Nucleus accumbens (tissue), 56 donors: ENCODE measurements at regions not wholly inside any gene's neighbourhood (a gene's known extent, or its start where the extent isn't known, plus 50 kb on each side); places are given as distances from the start of the nearest gene placed in this dataset.

Source experiments
- DNase-seq, 56 donors: peaks; one replicate each; lab custom pipeline; 2025; lab: John Stamatoyannopoulos, UW

DNA sequence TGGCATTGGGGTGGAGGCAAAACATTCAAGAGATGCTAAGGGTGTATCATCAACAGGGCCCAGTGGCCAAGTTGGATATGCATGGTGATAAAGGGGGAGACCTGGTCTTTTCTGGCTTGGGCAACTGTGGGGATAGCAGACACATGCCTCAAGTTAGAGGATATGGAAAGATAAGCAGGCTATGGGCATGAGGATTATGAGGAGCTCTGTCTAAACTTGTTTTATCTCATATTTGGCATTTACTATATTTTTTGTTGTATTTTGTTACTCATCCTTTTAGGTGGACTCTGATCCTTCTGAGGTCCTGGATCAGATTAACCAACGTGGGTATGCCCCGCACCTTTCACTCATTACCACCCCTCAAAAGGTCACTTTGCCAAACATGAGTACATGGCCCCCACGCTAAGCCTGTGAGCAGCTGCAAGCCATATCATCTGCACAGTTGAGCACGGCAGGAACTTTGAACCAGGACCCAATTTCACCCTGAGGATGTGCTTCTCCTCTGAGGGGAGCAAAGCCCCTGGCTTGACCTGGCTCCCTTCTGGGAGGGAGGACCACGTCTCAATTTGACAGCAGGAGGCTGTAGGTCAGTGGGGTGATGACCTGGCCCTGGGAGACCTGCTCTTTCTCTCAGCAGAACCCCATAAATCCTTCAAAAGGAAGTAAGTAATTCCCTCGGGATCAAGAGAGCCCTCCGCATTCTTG, 71.1 kb upstream of the CD180 start:
- DNase-seq, result peak in 13 of 56 donors; percentile 5 to 82 (median 47)

DNA sequence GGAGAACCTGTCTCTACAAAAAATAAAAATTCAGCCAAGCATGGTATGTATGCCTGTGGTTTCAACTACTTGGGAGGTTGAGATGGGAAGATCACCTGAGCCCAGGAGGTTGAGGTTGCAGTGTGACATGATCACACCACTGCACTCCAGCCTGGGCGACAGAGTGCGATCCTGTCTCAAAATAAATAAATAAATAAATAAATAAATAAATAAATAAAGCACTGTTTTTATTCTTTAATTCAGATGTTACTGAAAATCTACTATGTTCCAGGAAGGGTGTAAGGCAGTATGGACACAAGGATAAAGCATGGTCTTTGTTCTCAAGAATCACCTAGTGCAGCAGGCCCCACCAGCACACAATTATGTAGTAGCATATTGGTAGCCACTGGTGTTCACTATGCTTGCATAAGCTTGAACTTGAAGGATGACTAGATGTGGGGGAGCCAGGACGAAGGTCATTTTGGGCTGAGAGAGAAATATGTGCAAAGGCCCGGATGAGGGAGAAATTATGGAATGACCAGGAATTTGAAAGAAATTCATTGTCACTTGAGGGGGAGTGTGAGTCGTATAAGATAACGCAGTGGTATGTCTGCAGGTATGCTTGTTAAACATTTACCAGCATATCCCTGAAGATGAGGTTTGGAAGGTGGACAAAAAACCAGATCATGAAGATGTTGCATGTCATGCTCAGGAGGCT, 70.2 kb upstream of the CD180 start:
- no peak for DNase-seq

DNA sequence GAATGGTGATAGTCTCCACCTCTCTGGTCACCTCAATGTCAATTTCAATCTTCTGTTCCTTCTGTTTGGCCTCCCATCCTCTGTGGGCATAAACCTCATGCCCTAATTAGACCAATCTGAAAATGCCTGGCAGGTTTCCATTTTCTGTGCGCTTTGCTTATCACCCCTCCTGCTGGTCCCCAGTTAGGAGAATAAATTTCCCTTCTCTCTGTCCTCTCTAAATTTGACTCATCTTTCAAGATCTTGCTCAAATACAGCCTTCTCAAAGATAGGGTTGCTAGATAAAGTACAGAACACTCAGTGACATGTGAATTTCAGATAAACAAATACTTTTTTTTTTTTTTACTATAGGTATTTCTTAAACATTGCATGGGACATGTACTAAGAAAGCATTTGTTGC, 69.4 kb upstream of the CD180 start:
- DNase-seq, result no peak

DNA sequence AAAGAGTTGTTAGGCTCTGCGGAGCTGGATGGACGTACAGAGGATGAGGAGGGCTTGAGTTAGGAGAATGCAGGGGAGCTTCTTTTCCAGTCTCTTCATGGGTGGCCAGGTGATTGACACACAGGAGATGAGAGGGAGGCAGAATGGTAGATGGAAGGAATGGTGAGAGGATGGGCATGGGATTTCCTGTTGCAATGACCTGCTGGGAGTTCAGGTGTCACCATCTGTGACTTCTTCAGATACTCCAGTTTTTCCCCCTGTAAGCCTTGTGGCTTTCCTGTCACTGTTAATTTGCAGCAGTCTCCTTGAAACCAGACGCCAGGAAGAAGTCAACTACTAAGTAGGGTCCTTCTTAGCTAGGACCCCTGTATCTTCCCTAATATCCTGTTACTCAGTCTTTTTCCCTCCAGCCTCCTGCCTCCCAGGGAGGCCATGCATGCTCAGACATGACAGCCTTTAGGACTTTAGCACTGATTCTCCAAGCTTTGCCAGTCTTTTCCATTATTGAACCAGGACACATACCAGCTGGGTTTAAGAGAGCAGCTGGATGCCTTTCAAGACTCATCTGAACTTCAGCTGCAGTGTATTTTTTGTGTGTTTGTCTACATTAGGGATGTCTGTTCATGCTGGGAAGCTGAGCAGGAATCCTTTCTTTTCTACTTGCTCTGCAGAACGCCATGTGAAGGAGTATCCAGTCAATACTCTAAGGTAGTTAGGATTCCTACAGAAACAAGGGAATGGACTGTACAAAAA, 67.2 kb upstream of the CD180 start:
- DNase-seq, result no peak

DNA sequence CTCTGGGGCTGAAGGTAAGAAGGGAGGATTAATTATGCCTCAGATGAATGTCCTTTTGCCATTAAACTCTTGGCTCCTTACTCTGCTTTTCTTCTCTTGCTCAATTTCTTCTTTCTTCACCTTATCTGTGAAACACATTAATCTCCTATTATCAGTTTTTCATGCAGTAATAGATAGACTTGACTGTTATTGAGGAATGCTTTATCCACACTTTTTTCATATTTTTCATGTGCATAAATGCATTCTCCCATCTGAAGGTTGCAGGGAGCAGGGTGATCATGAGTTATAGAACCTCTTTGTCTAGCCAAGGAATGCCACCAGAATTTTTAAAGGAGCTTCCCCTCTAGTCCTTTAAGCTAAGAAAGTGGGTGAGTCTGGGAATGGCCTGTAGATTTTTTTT, 66.4 kb upstream of the CD180 start:
- no peak for DNase-seq

DNA sequence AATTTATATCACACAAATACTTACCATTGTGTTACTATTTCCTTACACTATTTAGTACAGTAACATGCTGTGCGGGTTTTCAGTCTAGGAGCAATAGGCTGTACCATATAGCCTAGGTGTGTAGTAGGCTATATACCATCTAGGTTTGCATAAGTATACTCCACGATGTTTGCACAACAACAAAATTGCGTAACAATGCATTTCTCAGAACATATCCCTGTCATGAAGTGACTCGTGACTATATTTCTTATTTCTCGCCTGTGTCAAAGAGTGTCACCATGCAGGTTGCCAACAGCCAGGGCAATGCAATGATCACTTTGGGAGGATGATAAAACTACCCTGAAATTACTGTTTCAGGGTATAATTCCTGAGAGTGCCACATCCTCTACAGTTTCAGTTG, 65.6 kb upstream of the CD180 start:
- DNase-seq, result no peak

DNA sequence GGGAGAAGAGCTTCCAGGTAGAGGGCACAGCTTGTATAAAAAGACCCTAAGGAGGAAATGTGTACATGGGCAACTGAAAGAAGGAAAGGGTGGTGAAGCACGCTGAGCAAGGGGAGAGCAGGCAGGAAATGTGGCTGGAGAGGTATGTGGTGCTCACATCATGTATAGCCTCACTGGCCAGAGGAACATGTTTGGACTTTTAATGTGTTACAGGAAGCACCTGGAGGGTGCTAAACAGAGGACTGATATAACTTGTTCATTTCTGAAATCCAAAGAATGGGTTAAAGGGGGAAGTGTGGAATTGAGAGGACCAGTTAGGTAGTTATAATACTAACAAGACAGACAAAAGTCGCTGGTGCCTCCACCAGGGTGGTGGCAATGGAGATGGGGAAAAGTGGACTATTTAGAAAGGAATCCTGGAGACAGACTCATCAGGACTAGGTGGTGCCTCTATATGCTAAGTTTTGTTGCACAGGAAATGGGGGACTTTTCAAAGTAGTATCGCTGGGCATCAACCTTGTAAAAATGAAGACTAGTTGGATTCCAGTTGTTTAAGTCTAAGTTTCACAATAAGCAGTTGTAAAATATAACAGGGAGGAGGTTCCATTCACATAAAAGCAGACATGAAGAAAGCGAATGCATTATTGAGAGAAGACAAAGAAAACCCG, 63.1 kb upstream of the CD180 start:
- DNase-seq, result no peak

DNA sequence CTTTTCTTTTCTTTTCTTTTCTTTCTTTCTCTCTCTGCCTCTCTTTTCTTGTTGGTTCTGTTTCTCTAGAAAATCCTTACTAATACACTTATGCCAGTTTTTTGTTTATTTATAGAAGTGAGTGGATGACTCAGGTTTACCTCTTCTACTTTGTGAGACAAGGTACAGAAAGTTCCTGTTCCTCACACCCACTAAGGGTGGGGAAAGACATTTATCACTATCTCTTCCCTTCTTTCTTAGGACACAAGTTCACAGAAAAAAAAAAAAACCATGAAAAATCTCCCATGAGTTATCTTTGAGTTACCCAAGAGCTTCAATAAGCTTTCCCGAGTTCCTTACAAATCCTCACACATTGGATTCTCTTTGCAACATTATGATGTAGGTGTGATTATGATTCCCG, 60.9 kb upstream of the CD180 start:
- DNase-seq, result no peak

DNA sequence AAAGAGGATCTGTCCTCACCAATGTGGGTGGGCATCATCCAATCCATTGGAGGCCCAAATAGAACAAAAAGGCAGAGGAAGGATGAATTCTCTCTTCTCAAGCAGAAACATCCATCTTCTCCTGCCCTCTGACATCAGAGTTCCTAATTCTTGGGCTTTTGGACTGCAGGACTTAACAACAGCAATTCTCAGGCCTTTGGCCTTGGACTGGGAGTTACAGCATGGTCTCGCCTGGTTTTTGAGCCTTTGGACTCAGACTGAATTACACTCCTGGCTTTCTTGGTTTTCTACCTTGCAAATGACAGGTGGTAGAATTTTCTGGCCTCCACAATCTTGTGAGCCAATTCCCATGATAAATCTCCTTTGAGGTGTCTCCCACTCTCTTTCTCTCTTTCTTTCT, 60.5 kb upstream of the CD180 start:
- no peak for DNase-seq

DNA sequence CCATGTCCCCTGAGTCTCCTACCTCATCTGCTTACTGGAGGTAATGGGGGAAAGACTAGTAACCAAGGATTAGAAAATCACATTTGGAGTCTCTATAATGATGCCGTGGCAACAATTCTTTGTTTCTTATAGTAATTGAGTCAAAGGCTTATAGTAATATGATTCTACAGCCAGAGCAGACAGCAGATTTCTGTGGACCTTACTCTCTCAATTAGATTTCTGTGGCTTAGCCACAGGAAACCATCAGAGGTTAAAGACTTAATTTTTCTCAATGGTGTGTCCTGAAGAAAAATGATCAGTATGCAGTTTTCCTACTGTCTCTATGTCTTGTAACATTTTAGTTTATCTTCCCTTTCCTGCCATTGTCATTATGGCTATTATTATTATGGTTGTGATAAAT, 59.3 kb upstream of the CD180 start:
- DNase-seq, result no peak

DNA sequence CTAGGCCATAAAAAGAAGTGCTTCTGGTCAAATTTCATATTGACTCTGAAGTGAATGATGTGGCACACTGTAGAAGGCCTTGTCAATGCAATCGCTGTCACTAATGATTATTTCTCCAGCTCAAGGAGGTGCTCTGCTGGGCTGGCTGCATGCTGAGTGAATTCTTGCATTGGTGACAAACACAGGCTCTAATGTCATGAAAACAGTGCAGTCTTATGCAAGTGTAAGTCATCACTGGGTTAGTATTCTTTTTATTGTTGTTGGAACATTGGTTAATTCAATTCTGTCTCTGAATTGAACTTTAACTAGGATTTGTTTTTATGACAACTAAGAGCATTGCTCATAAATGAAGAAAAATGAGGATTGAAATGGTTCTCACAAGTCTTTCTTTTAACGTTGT, 57.3 kb upstream of the CD180 start:
- DNase-seq, result no peak

DNA sequence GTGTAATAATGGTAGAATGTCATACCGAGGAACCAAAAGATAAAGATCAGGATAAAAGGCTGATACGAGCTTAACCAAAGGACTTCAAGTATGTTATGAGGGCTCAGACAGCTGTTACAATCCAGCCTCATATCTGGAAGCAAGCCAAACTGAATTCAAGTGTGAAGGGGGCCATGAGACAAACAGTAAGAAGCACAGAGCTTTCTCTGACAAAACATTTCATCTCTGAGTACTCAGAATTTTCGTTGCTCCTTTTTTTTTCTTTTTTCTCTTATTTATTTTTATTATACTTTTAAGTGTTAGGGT, 52.9 kb upstream of the CD180 start:
- no peak for DNase-seq

DNA sequence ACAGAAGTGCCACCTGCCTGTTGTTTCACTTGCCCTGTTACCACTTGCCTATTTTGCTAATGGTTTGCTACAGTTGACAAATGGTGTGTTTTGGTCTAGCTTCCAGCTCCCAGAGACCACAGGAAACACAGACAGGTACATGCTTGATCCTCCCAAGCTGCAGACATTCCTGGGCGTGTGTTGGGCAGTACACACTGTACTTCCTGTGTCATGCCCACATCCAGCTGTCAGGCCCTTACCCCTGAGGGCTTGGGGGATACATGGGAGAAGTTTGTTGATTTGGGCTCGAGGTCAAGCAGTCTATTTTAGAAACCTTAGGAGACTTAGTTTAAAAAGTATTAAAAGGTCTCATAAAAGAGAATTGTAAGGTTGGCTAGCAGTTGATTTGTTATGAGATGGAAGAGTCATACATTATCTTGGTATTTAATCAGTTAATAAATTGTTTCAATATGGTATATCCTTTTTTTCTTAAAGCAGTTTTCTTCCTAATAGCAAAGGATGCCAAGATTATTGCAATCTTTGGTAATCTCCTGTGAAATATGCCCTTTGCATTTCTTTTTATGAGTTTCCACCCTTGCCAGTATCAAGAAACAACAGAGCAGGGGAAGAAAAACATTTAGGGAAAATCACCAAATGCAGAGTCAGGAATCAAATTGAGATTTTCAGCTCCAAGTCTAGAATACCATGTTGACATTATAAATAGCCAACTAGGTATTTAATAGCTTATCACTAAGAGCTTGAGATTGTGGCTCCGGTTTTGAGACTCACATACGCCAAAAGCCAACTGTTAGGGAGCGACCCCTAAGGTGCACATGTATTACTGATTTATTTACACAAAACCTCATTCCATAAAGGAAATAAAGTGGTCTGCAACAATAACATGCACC, 52.3 kb upstream of the CD180 start:
- no peak for DNase-seq

DNA sequence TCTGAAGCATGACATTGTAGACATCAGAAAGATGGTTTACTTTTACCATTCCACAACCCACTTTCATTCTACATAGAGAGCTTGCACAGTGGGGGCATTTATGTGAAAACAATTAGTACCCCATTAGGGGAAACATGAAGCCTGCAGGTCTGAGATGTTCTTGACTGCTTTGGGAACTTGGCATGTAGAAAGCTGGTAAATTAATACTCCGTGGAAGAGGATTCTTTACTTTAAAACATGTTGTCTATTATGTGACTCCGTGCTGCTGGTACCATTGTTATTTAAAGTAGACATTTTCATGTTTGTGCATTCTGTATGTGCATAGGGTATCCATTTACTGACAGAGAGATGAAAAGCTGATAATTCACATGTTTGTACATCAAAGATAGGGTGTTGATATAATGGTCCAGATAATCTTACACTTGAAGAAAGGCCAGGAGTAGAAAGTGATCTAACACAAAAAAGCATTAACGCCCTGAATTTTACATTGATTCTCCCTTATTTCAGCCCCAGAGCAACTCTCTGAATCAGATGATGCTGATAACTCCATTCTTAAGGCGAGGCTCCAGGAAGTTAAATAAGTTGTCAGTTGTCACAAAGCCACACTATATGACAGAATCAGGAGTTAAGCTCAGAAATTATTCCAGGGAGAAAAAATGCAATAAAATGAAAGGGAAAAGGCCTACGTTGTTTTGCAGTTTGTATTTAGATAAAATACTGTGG, 50.1 kb upstream of the CD180 start:
- no peak for DNase-seq
